CD14-positive monocyte (primary cell): ENCODE measurements at regions not wholly inside any gene's neighbourhood (a gene's known extent, or its start where the extent isn't known, plus 50 kb on each side); places are given as distances from the start of the nearest gene placed in this dataset.

Source experiments
- DNase-seq, 3 donors: peaks; one replicate each; pipeline ENCODE4 v3.0.0-alpha.2; 2011 to 2022
- H2AFZ ChIP-seq: 2 replicates; pipeline ENCODE4 v1.6.0; 2012; ENCODE audit warnings: mild to moderate bottlenecking, low read depth, low read length, inconsistent platforms; ENCODE audit not compliant: insufficient read depth, poor library complexity, severe bottlenecking
- H3K27ac ChIP-seq, 2 donors: 1 replicate in 1 of 2; 2 replicates in 1 of 2; pipeline ENCODE4 v1.5.1; 2012 to 2013; ENCODE audit warnings: low read length in 2 of 2, control low read depth in 1 of 2, inconsistent platforms in 1 of 2, low read depth in 1 of 2, mild to moderate bottlenecking in 1 of 2
- H3K27me3 ChIP-seq, 2 donors: one replicate each; pipeline versions ENCODE4 v1.6.0 to v1.6.1; 2011 to 2013; ENCODE audit warnings: low read length in 2 of 2; ENCODE audit not compliant: control insufficient read depth in 2 of 2, insufficient read depth in 2 of 2
- H3K36me3 ChIP-seq, 2 donors: replicated peaks in 1 of 2; 1 replicate in 1 of 2; 2 replicates in 1 of 2; pipeline versions ENCODE4 v1.5.1 to v1.6.1; 2012 to 2013; ENCODE audit warnings: low read length in 2 of 2, control low read depth in 1 of 2, inconsistent platforms in 1 of 2, mild to moderate bottlenecking in 1 of 2; ENCODE audit not compliant: insufficient read depth in 2 of 2, control insufficient read depth in 1 of 2
- H3K4me1 ChIP-seq, 2 donors: 1 replicate in 1 of 2; 2 replicates in 1 of 2; pipeline versions ENCODE4 v1.5.1 to v1.6.1; 2012 to 2013; ENCODE audit warnings: low read length in 2 of 2, control low read depth in 1 of 2, inconsistent platforms in 1 of 2, mild to moderate bottlenecking in 1 of 2, moderate library complexity in 1 of 2; ENCODE audit not compliant: insufficient read depth in 2 of 2, control insufficient read depth in 1 of 2
- H3K4me2 ChIP-seq: replicated peaks from 2 replicates; pipeline ENCODE3; 2012; ENCODE audit warnings: low read length, moderate library complexity, mild to moderate bottlenecking; ENCODE audit not compliant: poor library complexity, severe bottlenecking; ENCODE audit errors: extremely low read depth
- H3K4me3 ChIP-seq, 3 experiments: fragments of 200-600 bp in 1 of 3; sonication (generic) in 1 of 3; replicated peaks in 1 of 3; 1 replicate in 2 of 3; 2 replicates in 1 of 3; pipeline ENCODE4 v1.5.1; 2011 to 2013; ENCODE audit warnings: low read length in 3 of 3, mild to moderate bottlenecking in 3 of 3, control low read depth in 2 of 3, low read depth in 2 of 3, inconsistent platforms in 1 of 3, moderate library complexity in 1 of 3
- H3K79me2 ChIP-seq: 2 replicates; pipeline ENCODE4 v1.6.0; 2012; ENCODE audit warnings: mild to moderate bottlenecking, control low read depth, inconsistent platforms, low read length, moderate library complexity; ENCODE audit not compliant: insufficient read depth
- H3K9ac ChIP-seq: 2 replicates; pipeline ENCODE4 v1.6.0; 2017; ENCODE audit warnings: low read length, mild to moderate bottlenecking; ENCODE audit not compliant: insufficient read depth, poor library complexity, severe bottlenecking
- H3K9me3 ChIP-seq, 2 donors: replicated peaks in 1 of 2; 1 replicate in 1 of 2; 2 replicates in 1 of 2; pipeline versions ENCODE4 v1.5.1 to v1.6.1; 2012 to 2013; ENCODE audit warnings: low read length in 2 of 2, control low read depth in 1 of 2; ENCODE audit not compliant: control insufficient read depth in 1 of 2, insufficient read depth in 1 of 2
- H4K20me1 ChIP-seq: 2 replicates; pipeline ENCODE4 v1.6.0; 2012; ENCODE audit warnings: mild to moderate bottlenecking, low read length, control low read depth, moderate library complexity; ENCODE audit not compliant: insufficient read depth
- H3K27ac Mint-ChIP-seq, 7 donors: one replicate each; pipeline ENCODE4 v1.8.0; 2020; ENCODE audit warnings: mild to moderate bottlenecking in 7 of 7, mixed read lengths in 7 of 7, moderate library complexity in 6 of 7, inconsistent platforms in 2 of 7
- H3K27me3 Mint-ChIP-seq, 3 donors: one replicate each; pipeline ENCODE4 v1.8.0; 2021 to 2022; ENCODE audit warnings: low read depth in 3 of 3, mild to moderate bottlenecking in 3 of 3, mixed read lengths in 3 of 3, moderate library complexity in 3 of 3, inconsistent platforms in 1 of 3
- H3K36me3 Mint-ChIP-seq, 2 donors: one replicate each; pipeline ENCODE4 v1.8.0; 2020; ENCODE audit warnings: mixed read lengths in 2 of 2, inconsistent platforms in 1 of 2, mild to moderate bottlenecking in 1 of 2
- H3K4me1 Mint-ChIP-seq: one replicate; pipeline ENCODE4 v1.8.0; 2020; ENCODE audit warnings: mild to moderate bottlenecking, mixed read lengths
- H3K4me3 Mint-ChIP-seq, 2 donors: one replicate each; pipeline ENCODE4 v1.8.0; 2020; ENCODE audit warnings: mild to moderate bottlenecking in 2 of 2, mixed read lengths in 2 of 2, moderate library complexity in 1 of 2
- H3K9me3 Mint-ChIP-seq, 7 donors: one replicate each; pipeline ENCODE4 v1.8.0; 2020 to 2022; ENCODE audit warnings: mixed read lengths in 7 of 7, mild to moderate bottlenecking in 6 of 7, moderate library complexity in 6 of 7, inconsistent platforms in 2 of 7
- CTCF ChIP-seq: fragments of 200-600 bp; IDR thresholded peaks from one replicate; pipeline ENCODE4 v1.8.0; 2022; ENCODE audit warnings: antibody characterized with exemption, mild to moderate bottlenecking
- WGBS: methylation state at CpG from one replicate; pipeline ENCODE4 v1.1.5; 2013; ENCODE audit warnings: missing lambda C conversion rate; ENCODE audit not compliant: insufficient coverage; 5-methylcytosine and 5-hydroxymethylcytosine counted together
- intact Hi-C, 2 donors: fragments of 100-400 bp; cut with micrococcal nuclease; formaldehyde crosslinking; loops; one replicate each; pipeline versions ENCODE4 v1.15.0 to v1.15.1; 2023

- no peak for TF ChIP-seq CTCF
- Mint-ChIP-seq H3K27ac (no peak overlapping the region), H3K27me3 (peaks cover 0 to 2% (median 0%) of the 10 kb centered on the region in 3 donors), H3K4me1 (peaks cover 2% of the 10 kb centered on the region), H3K36me3 (no peaks in the 10 kb centered on the region), H3K4me3 (no peak overlapping the region), H3K9me3 (peaks cover 0 to 8% (median 2%) of the 10 kb centered on the region in 7 donors)
- no peak for DNase-seq
- intact Hi-C loops: no loop called here
- no peaks in the 10 kb centered on the region for H3K27me3 ChIP-seq
- H3K4me1 ChIP-seq: no peaks in the 10 kb centered on the region
- no peaks in the 10 kb centered on the region for H3K36me3 ChIP-seq
- H3K9me3 ChIP-seq: no peaks in the 10 kb centered on the region
- H3K9ac ChIP-seq: no peak overlapping the region
- no peak overlapping the region for H2AFZ ChIP-seq
- H4K20me1 ChIP-seq: no peaks in the 10 kb centered on the region
- no peak overlapping the region for H3K4me2 ChIP-seq
- H3K27ac ChIP-seq: no peak overlapping the region
- no peaks in the 10 kb centered on the region for H3K79me2 ChIP-seq
- H3K4me3 ChIP-seq: no peak overlapping the region
- no CpG with 5 or more reads among the region's 4 CpGs for WGBS
Observed at GRCh38 chrX:139058831-139059495, 347.4 kb upstream of the FGF13 start.

GRCh38 chrX:139052461-139052860 lies 340.9 kb upstream of the FGF13 start:
- no peaks in the 10 kb centered on the region for H3K9me3 ChIP-seq
- Mint-ChIP-seq H3K27me3 (peaks cover 0 to 2% (median 2%) of the 10 kb centered on the region in 3 donors), H3K36me3 (no peaks in the 10 kb centered on the region), H3K4me3 (no peak overlapping the region), H3K4me1 (no peaks in the 10 kb centered on the region), H3K9me3 (peaks cover 0 to 8% (median 5%) of the 10 kb centered on the region in 7 donors), H3K27ac (no peak overlapping the region)
- H3K4me1 ChIP-seq: no peaks in the 10 kb centered on the region
- H3K27me3 ChIP-seq: no peaks in the 10 kb centered on the region
- H3K27ac ChIP-seq: no peak overlapping the region
- TF ChIP-seq CTCF: no peak
- H3K79me2 ChIP-seq: no peaks in the 10 kb centered on the region
- H3K36me3 ChIP-seq: no peaks in the 10 kb centered on the region
- no peak overlapping the region for H3K9ac ChIP-seq
- no peak overlapping the region for H3K4me3 ChIP-seq
- no peak overlapping the region for H3K4me2 ChIP-seq
- no peak for DNase-seq
- H4K20me1 ChIP-seq: no peaks in the 10 kb centered on the region
- WGBS: no CpG with 5 or more reads among the region's 3 CpGs
- intact Hi-C loops: no loop called here
- no peak overlapping the region for H2AFZ ChIP-seq
